Stimulated activated CD4-positive, alpha-beta T cell treated with anti-CD3 and anti-CD28 coated beads, Interleukin-2, amount 100 ng/mL, for 4 hours (primary cell): ENCODE measurements at regions not wholly inside any gene's neighbourhood (a gene's known extent, or its start where the extent isn't known, plus 50 kb on each side); places are given as distances from the start of the nearest gene placed in this dataset.
"Not testable (repeated sequence)": the region's sequence is repeated elsewhere in the genome, so short reads cannot be mapped to it uniquely, and the experiment has no call there.

Source experiments
- DNase-seq: peaks from one replicate; pipeline ENCODE4 v3.0.0-alpha.2; 2020; ENCODE audit warnings: low read depth

DNA sequence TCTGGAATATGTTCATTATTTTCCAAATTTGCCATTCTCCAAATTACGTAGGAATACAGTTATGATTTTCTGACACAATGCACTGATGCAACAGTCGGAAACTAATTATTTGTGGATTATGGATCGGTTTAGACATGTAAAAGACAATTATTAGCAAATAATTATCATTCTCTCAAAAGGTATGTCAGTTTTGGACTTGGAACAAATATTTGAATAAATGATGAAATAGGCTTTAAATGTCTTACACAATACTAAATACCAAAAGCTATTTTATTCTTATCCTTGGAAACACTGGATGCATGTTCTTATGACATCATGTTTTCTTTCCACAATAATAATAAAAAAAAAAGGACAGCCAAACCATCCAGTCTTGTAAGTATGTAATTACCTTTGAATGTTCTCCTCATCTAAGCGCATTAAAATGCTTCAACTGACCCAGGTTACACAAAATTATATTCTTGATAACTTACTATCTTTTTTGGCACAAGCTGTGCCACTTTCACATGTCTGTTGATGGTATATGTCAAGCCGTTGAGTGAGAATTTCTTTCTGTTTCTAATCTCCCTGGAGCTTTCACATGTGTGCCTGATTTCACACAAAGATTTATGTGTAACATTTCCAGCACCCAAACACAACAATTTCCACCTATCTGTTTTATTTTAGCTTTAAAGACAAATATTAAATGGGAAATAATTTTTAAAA is 238.5 kb upstream of the ZNF385D start:
- DNase-seq, result no peak

DNA sequence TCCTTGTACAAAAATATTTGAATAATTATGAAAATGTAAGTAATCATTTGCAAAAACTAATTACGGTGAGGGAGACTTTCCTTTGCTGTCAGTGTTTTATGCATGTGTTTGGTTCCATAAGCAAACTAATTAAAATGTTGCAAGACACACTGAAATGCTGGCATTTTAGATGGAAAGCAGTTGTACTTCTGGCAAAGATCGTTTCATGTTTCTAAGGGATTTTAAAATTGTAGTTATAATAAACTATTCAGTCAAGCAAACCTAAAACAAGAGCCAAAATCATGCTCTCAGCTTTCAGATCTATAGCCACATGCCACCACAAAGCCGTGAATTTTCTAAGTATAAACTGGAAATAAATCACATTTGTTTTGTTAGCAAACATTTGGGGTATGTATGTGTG is 240.1 kb upstream of the ZNF385D start:
- DNase-seq, result no peak

DNA sequence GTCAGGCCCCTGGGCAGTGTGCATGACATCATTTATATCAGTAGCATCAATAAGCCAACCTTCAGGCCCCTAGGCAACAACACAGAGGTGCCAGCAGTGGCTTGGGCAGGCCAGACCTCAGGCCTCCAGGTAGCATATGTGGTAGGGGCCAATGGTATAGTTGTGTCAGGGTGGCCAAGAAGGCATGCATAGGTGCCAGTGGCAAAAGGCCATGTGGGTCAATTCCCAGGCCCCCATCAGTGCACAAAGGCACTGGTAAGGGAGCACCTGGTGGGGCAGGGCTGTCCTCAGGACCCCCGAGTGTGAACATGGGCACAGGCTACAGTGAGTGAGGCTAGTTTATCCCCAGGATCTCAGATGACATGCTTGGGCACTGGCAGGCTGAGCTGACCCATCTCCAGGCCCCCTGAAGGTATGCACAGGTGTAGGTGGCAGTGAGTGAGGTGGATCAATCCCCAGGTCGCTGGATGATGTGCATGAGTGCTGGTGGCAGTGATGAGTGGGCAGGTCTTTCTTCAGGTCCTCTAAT is 244.1 kb upstream of the ZNF385D start:
- DNase-seq, result no peak

DNA sequence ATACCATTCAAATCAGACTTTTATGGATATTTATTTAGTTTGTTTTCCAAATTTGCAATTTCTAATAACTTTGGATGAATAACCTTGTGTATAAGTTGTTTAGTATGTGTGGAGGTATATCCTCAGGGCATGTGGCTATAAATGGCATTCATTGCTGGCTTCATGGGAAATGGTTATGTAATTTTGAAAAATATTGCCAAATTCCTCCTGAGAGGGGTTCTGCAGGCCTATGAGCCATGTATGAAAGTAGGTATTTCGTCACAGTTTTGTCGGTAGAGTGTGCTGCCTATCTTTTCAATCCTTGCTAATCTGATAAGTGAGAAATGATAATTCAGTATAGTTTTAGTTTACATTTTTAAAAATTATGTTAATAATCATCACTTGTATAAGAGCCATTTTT is 256.4 kb upstream of the ZNF385D start:
- no peak for DNase-seq

DNA sequence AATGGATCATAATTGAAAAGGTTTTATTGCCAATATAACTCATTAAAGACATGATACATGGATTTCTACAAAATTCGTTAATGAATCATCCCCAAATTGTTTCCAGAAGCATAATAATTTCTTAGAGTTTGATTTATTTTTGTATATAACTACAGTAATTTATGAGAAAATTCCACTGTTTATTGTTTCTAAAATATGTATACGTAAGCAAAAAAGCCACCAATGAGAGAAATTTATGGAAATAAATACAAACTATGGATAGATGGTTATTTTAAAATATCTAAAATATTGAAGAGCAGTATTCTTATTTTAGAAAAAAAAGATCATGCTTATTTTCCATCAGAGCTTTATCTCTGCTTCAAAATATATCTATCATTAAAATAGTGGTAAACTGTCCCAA is 260.0 kb upstream of the ZNF385D start:
- no peak for DNase-seq

DNA sequence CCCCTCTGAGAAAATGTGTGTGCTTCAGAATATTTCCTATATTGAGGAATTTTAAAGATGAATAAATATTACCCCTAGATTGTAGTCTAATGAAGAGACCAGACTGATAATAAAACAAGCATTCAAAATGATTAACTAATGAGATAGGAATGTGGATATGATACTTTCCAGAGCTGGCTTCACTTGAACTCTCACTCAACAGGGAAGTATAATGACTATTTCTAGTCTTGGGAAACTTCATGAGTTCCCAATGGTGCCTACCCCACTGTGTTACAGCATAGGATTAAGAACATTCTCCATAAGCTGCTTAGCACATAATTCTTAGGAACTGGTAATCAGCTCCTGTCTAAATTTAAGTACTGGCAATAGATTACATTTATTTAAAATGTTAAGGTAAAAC is 261.5 kb upstream of the ZNF385D start:
- DNase-seq, result no peak

DNA sequence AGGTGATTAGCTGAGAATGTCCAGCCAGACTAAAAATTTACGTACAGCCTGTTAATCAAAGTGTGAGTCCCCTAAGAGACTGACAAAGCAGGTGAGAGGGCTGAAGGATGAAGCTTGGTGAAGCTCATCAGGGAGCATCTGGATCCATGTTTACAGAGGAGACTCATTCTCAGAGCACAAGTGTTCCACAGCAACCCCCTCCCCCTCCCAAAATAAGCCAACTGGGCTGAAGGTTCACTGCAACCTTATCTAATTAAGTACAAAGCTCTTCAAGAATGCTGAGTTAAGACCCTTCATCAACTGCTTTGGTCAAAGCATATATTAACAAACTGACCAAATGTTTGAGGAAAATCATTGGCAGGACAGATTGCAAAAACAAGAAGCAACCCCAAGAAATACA is 262.6 kb upstream of the ZNF385D start:
- DNase-seq, result no peak

DNA sequence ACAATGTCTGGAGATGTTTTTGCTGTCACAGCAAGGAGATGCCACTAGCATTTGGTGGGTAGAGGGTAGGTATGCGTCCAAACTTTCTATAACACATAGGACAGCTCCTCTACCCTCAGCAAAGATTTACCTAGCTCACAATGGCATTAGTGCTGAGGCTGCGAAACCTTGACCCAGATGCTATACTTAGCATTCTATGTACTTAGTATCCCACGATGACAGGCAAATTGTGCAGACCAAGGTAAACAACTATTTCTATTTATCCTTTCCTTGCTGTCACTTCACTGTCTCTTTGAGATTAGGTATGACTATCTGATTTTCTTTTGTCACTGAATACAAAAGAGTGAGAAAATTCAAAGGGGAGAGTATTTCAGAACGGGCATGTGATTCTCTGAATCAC is 265.2 kb upstream of the ZNF385D start:
- DNase-seq, result no peak

DNA sequence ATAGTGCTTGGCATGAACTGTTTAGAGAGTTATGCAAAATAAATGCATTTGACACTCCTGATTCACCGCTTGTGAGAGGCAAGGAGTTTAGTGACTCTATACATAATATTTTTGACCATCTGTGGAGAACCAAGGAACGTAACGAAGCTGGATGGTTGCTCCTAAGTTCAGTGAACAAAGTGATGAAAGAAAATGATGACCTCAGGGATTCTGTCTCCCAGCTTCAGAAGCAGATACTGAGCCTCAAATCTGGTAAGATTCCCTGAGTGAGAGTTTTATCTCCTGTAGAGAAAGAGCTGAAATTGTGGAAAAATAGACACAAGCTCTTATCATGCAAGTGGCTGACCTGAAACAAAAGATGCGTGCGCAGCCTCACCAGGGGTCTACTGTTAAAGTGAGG is 273.6 kb upstream of the ZNF385D start:
- DNase-seq, result not testable (repeated sequence)

DNA sequence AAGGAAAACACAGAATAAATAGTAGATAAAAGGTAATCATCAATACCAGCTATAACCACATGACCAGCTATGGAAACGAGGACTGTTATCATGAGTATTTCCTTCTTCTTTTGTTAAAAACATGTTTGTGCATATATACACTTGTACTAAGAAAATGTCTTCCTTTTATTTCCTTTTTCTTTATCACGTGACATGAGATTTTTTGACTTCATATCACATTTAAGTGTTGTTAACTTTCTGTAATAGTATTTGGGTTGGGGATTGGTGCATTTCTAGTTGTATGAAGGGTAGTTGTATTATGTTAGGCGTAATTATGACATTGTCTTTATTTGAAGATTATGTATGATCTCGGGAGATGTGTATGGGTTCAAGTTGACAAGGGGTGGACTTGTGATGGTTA is 278.5 kb upstream of the ZNF385D start:
- DNase-seq, result no peak

DNA sequence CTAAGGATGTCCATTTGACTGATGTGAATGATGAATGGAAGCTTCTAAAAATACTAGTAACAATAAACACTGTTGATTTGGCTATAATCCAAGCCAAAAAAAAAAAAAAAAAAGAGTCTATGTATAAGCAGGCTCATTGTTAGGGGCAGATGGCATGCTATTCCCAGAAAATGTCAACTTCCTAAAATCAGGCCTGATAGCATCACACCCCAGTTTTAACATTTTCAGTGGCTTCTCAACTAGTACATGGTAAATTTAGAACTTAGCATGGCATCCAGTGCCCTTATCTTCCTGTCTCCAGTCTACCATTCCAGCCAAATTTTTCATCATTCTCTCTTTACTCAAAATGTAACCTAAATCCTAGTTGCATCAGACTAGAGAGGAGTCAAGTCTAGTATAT is 288.2 kb upstream of the ZNF385D start:
- no peak for DNase-seq

DNA sequence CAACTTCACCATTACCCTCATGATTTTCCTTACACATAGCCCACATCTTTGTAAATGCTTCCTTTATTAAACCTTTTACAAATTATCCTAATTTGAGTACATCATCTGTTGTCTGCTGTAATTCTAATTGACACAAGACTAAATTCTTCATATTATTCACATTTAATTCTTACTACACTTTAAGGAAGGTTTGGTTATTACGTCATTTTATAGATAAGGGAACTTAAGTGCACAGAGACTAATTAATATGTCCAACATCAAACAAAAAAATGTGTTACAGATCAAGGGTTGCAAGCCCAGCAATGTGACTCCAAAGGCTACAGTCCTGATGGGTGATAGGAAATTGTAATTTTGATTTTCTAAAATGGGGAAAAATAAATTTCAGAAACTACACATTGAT is 289.1 kb upstream of the ZNF385D start:
- DNase-seq, result no peak

DNA sequence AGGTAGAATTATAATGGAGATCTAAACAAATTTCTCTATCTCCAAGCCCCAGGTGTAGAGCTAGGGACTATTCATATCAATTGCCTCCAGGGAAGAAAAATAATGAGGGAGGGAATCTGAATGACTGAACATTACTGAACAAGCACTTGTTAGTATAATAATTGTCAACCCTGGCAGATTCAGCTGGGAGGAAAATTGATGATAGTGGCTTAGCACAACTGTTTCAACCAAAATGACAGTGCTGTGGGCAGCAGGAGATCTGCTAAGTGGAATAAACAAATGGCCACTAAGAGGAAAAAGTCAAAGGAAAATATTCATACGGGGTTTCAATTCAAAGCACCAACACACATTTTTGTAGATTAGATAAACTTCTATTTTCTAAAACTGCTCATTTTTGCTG is 294.9 kb upstream of the ZNF385D start:
- no peak for DNase-seq

DNA sequence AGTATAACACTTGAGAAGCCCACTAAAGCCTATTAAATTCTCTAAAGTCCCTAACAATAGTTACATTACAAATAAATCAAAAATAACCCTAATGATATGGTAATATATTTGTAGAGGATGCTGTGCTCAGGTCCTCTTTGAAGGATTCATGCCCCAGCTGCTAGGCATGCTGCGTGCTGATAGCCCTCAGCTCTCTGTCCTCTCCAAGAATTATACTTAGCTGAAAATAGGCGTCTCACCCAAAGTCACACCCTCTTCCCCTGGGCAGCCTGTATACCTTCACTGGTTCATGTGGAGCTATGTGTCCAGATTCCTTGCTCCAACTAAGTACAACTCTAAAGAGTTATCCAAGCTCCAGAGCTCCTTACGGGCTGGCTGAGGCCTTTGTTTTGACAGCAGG is 312.5 kb upstream of the ZNF385D start:
- no peak for DNase-seq

DNA sequence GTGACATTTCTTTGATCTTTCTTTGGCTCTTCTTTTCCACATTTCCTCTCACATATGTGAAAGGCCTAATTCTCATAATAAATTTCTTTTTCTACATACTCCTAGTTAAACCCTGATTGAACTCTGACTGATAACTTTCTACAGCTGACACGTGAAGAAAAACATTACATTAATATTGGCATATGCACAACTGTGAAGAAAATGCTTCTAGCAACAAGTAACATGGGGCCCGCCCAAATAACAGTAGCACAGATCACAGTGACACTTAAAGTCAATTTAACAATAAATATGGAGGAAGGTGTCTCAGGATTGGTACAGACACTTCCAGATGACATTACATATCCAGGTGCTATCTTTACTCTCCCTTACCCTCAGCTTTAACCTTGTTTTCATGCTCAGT is 317.6 kb upstream of the ZNF385D start:
- no peak for DNase-seq

DNA sequence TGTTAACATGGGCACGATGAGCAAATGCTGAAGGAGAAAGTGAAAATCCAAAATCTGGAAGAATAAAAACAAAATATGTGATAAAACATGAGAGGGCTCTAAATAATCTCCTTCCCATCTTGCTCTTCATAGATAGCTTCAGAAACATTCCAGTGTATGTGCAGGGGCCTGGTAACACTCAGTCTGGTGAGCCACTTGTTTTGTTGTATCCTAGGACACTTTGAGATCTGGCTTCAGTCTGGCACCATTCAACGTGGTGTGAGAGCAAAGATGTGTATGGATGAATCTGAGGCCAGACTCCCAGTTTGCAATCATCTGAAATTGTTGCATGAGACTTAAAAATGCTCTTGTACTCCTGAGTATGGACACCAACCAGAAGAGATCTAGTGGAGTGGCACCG is 337.2 kb upstream of the ZNF385D start:
- no peak for DNase-seq

DNA sequence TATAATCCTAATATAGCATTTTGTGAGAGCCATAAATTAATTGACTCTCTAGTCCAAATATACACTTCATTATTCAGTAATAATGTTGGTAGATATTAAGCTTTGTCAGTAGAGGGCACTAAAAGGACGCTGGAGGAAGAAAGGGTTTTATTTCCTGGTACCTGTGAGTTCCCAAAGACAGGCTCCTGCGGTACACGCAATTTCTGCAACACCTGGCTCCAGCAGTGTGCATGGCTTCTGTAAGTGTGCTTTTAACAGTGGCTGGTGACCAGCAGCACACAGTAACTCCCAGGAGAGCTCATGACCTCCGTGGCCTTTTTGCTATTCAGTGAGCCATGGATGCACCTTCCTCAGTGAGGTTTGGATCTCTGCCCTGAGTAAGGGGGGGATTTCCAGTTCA is 338.3 kb upstream of the ZNF385D start:
- DNase-seq, result no peak

DNA sequence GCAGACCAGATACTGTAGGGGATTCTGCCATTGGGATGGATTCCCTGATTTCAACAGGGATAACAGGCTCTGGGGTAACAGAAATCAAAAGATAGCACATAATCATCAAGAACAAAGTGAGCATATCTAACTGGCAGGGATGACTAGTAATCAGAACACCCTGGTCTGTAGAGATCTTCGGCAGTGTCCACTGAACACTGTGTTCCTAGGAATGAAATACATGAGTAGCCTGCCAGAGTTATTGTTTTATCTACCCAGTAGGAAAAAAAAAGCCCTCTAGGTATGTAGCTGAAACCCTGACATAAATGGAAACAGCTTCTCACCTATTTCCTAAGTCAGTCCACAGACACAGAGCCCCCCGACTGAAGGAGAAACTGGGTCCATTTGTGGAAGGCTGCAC is 340.3 kb upstream of the ZNF385D start:
- no peak for DNase-seq

DNA sequence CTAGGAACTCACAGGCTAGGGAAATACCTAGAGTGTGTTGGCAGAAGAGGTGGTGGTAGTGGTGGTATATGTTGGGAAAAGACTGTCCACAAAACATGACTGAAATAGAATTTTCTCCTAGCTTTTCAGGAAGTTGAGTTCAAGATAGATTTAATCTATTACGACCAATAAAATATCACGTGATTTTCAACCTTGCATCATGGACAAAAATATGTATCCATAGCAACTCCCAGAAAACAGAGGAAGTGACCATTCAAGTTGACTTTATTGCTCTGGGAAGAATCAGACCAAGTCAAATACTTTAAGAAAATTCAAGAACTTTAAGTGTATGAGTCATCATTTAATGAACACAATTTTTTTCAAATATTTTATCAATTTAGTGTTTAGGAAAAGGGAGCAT is 347.0 kb upstream of the ZNF385D start:
- no peak for DNase-seq

DNA sequence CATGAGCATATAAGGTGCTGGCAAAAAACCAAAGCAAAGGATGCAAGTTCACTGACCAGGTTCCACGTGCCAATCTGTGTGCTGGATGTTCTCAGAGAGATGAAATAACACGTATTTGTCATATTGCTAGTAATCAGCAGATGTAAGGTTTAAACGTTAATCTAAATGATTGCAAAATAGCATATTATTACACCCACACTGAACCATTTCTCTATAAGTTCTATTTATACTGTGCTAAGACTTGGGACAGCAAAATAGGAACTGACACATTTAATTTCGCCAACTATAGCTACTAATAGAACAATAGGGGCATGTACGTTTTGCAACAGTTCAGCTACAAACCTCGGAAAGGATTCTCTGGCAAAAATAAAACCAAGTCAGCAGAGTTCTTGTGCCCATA is 350.3 kb upstream of the ZNF385D start:
- DNase-seq, result no peak

DNA sequence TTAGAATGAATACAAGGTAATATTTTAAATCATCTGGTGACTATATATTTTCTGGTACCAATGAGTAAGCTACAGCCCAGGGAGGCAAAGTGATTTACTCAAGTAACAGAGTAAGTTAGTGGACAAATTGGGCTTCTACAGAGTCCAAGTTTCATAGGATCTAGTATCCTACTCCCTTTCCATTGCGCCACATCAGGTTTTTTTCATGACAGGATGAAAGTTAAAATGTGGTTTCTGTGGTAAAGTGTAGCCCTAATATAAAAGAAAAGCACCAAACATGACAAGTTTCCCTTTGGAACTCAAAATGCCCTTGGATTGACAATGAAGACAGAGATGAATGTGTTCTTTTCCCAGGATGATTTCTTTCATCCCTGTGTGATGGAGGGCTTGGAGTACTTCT is 350.8 kb upstream of the ZNF385D start:
- DNase-seq, result no peak

DNA sequence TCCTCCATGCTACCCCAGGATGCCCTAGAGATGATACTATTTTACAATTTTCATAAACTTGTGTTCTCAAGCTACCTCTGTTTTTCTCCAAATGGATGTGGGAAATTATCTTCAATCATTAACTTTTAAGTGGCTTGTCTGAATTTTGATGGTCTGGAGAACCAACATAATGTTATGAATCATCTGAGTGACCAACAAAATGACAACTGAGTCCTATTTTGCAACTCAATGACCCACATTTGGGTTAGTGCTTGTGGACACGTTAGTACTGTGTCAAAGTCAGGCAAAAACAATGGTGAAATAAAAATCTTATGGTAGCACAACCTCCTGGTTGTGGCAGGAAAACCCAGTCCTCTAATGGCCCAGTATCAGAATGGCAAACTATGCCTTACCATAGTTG is 352.4 kb upstream of the ZNF385D start:
- DNase-seq, result no peak

DNA sequence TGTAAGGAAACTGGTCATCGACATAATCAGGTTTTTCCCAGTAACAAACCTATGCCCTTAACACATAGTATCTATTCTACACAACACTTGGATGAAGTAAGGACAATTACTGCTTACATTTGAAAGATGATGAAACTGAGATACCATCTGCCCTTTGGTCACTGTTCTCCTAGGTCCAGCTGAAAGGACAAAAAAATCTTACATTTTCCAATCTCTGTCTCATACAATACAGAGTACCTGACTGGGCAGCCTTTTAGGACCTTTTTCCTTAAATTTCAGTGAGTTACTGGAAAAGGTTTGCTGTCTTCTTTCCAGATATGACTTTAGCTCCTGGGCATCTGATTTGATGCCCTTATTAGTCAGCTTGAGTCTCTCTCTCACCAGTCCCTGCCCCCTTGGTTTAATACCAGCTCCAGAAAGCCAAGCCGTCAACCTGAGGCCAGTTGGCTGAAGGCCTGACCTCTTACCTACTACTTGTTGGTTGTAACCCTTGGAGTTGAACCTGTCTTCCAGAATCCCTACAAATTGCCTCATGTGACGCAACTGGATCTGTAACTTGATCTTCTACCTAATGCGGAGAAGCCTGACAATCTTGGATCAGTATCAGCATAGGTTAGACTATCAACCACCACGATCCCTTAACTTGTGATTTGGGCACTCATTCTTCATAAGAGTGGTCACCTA is 355.3 kb upstream of the ZNF385D start:
- DNase-seq, result no peak

DNA sequence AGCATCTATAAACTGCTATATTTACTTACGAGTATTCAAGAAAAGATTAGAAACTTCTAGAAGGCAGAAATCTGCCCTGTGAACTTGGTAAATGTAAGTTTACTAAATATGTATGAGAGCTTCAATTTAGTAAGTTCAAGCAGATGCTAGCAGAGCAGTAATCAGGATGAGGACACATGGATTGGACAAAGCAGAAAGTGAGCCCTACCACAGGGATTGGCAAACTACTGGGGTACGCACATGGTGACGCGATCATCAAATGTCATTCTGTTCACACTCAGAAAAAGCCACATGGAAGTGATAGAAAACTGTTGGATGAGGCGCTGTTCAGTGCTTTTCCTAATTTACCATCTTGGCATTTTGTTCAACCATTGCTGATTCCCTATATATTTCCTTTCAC is 360.2 kb upstream of the ZNF385D start:
- no peak for DNase-seq
